ENCODE measurements at regions not wholly inside any gene's neighbourhood (a gene's known extent, or its start where the extent isn't known, plus 50 kb on each side); places are given as distances from the start of the nearest gene placed in this dataset.

- Histone ChIP-seq H3K36me3 (ENCODE audit: control insufficient read depth, insufficient read depth, low read length) (no peaks in the 10 kb centered on the region), H3K4me3 (ENCODE audit: low read depth, low read length) (no peak overlapping the region), H3K27me3 (ENCODE audit: control insufficient read depth, insufficient read depth, low read length) (no peaks in the 10 kb centered on the region)
- no peak for DNase-seq (ENCODE audit: low read depth)
- FAIRE-seq = no peak
- TF ChIP-seq, protein P1, sequence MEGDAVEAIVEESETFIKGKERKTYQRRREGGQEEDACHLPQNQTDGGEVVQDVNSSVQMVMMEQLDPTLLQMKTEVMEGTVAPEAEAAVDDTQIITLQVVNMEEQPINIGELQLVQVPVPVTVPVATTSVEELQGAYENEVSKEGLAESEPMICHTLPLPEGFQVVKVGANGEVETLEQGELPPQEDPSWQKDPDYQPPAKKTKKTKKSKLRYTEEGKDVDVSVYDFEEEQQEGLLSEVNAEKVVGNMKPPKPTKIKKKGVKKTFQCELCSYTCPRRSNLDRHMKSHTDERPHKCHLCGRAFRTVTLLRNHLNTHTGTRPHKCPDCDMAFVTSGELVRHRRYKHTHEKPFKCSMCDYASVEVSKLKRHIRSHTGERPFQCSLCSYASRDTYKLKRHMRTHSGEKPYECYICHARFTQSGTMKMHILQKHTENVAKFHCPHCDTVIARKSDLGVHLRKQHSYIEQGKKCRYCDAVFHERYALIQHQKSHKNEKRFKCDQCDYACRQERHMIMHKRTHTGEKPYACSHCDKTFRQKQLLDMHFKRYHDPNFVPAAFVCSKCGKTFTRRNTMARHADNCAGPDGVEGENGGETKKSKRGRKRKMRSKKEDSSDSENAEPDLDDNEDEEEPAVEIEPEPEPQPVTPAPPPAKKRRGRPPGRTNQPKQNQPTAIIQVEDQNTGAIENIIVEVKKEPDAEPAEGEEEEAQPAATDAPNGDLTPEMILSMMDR (IDR thresholded peaks at IDR 0.05; ENCODE audit: insufficient read depth, low read length, severe bottlenecking) = no peak
Measured at GRCh38 chr13:50635504-50635903, 208.0 kb downstream of the DLEU7 start.

DNA sequence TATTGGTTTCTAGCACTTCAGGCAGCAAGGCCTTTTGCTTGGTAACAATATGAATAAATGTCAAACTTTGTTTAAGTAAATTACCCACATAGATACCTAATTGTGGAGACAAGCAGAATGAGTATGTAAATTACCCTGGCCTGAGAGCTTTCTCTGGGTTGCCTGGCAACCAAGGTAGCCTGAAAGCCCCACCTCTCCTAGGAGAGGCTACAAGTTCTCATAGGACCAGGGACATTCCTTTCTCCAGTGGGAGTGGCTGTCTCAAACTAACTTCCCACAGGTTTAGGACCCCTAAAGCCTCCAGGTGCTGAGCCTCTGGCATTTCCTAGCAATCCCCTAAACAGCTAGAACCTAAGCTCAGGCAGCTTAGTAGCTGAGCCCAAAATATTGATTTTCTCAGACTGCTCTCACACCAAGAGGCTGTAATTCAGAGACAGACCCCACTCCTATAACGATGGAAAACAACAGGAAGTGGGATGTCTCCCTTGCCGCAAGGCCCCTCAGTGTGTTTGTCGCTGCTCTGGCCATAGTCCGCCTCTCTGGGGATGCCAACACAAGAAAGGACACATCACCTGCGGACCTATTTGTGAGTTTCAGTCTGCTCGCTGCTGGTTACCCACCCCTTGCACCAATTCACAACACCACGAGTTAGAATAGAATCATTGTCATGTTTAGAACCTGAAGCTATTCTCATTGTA lies 207.3 kb downstream of the DLEU7 start:
- FAIRE-seq (no peak), DNase-seq (ENCODE audit: low read depth) (no peak)
- Histone ChIP-seq H3K27me3 (ENCODE audit: control insufficient read depth, insufficient read depth, low read length) (no peaks in the 10 kb centered on the region), H3K36me3 (ENCODE audit: control insufficient read depth, insufficient read depth, low read length) (no peaks in the 10 kb centered on the region), H3K4me3 (ENCODE audit: low read depth, low read length) (no peak overlapping the region)
- TF ChIP-seq, protein P1 (IDR thresholded peaks at IDR 0.05; ENCODE audit: insufficient read depth, low read length, severe bottlenecking) = no peak

GRCh38 chr13:50643060-50643459 lies 200.4 kb downstream of the DLEU7 start:
- FAIRE-seq = no peak
- TF ChIP-seq, protein P1 (IDR thresholded peaks at IDR 0.05; ENCODE audit: insufficient read depth, low read length, severe bottlenecking) = no peak
- Histone ChIP-seq H3K4me3 (ENCODE audit: low read depth, low read length) (no peak overlapping the region), H3K36me3 (ENCODE audit: control insufficient read depth, insufficient read depth, low read length) (no peaks in the 10 kb centered on the region), H3K27me3 (ENCODE audit: control insufficient read depth, insufficient read depth, low read length) (no peaks in the 10 kb centered on the region)
- no peak for DNase-seq (ENCODE audit: low read depth)

DNA sequence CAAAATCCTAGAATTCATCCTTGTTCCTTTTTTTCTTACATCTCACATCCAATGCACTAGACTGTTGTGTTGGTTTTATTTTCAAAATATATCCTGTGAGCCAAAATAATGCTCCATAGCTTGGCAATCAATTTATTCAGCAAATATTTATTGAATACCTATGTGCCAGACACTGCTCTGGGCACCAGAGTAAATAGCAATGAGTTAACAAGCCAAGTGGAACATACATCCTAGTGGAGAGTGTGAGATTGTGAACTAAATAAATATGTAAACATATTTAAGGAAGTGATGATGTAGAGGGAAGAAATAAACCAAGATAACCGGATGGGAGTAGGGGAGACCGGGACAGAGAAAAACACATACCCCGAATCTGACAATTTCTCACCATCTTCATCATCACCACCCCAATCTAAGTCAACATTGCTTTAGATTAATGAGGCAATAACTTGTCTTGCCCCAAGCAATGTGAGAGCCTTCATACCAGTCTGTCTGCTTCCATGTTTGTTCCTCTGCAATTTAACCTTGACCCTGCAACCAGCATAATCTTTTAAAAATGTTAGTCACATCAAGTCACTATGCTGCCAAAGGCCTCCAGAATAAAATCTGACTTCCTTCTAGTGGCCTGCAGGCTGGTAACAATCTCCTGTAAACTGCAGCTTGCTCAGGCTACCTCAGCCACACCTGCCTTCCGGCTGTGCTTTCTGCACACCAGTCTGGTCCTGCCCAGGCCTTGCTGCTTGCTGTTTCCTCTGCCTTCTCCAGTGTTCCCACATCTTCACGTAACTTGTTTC lies 199.2 kb downstream of the DLEU7 start:
- Histone ChIP-seq H3K4me3 (ENCODE audit: low read depth, low read length) (no peak overlapping the region), H3K27me3 (ENCODE audit: control insufficient read depth, insufficient read depth, low read length) (no peaks in the 10 kb centered on the region), H3K36me3 (ENCODE audit: control insufficient read depth, insufficient read depth, low read length) (no peaks in the 10 kb centered on the region)
- FAIRE-seq (peak; percentile 52), DNase-seq (ENCODE audit: low read depth) (peak; percentile 95)
- TF ChIP-seq, protein P1 (IDR thresholded peaks at IDR 0.05; ENCODE audit: insufficient read depth, low read length, severe bottlenecking) = no peak

- DNase-seq (ENCODE audit: low read depth) = peak; percentile 84
- peak; percentile 23 for FAIRE-seq
- TF ChIP-seq, protein P1 (IDR thresholded peaks at IDR 0.05; ENCODE audit: insufficient read depth, low read length, severe bottlenecking) = no peak
- no peaks in the 10 kb centered on the region for H3K27me3 ChIP-seq (ENCODE audit: control insufficient read depth, insufficient read depth, low read length)
- H3K36me3 ChIP-seq (ENCODE audit: control insufficient read depth, insufficient read depth, low read length) = no peaks in the 10 kb centered on the region
- no peak overlapping the region for H3K4me3 ChIP-seq (ENCODE audit: low read depth, low read length)
Measured at GRCh38 chr13:50645092-50645491, 198.4 kb downstream of the DLEU7 start.

Measured in bronchial epithelial cell (primary cell).